T-cell (primary cell): ENCODE measurements at regions not wholly inside any gene's neighbourhood (a gene's known extent, or its start where the extent isn't known, plus 50 kb on each side); places are given as distances from the start of the nearest gene placed in this dataset.

ENCODE experiments used
- ATAC-seq, 4 experiments: fragments of 200-7000 bp in 3 of 4; fragments of 150-1000 bp in 1 of 4; cut with Tn5 transposase; replicated peaks in 1 of 4; 1 replicate in 3 of 4; 2 replicates in 1 of 4; pipeline ENCODE4 v1.10.0; 2021; ENCODE audit warnings: moderate library complexity in 3 of 4, mild to moderate bottlenecking in 2 of 4, moderate number of reproducible peaks in 1 of 4
- CTCF ChIA-PET, 2 donors: fragments of 300-600 bp; sonication (Branson Sonifier 250); formaldehyde crosslinking; loops; one replicate each; lab custom pipeline; 2022; ENCODE audit warnings: antibody characterized with exemption in 2 of 2; lab: Charles Lee
- POLR2A ChIA-PET, 2 donors: fragments of 300-600 bp; sonication (Branson Sonifier 250); formaldehyde crosslinking; loops; one replicate each; lab custom pipeline; 2022; ENCODE audit warnings: antibody characterized with exemption in 2 of 2; lab: Charles Lee
- DNase-seq, 35 experiments: peaks; one replicate each; pipeline versions ENCODE4 v3.0.0 to v3.0.0-alpha.2; 2013 to 2023
- H3K27ac ChIP-seq: one replicate; pipeline ENCODE4 v1.5.1; 2013; ENCODE audit warnings: low read length
- H3K27me3 ChIP-seq, 2 experiments: replicated peaks in 1 of 2; 1 replicate in 1 of 2; 2 replicates in 1 of 2; pipeline versions ENCODE4 v1.6.1 to v1.7.0; 2013; ENCODE audit warnings: low read length in 1 of 2, mixed read lengths in 1 of 2; ENCODE audit not compliant: control insufficient read depth in 2 of 2, insufficient read depth in 2 of 2; ENCODE audit errors: extremely low read depth in 1 of 2
- H3K36me3 ChIP-seq, 2 donors: 1 replicate in 1 of 2; 2 replicates in 1 of 2; pipeline versions ENCODE4 v1.6.1 to v1.7.0; 2013; ENCODE audit warnings: low read length in 1 of 2; ENCODE audit not compliant: control insufficient read depth in 2 of 2, insufficient read depth in 1 of 2; ENCODE audit errors: extremely low read depth in 1 of 2
- H3K4me1 ChIP-seq, 2 experiments: 1 replicate in 1 of 2; 2 replicates in 1 of 2; pipeline versions ENCODE4 v1.6.1 to v1.7.0; 2013; ENCODE audit warnings: low read length in 2 of 2, mixed read lengths in 1 of 2; ENCODE audit not compliant: insufficient read depth in 2 of 2, control insufficient read depth in 1 of 2; ENCODE audit errors: extremely low read depth in 1 of 2
- H3K4me3 ChIP-seq, 2 donors: 1 replicate in 1 of 2; 2 replicates in 1 of 2; pipeline versions ENCODE4 v1.5.1 to v1.7.0; 2013; ENCODE audit warnings: mild to moderate bottlenecking in 2 of 2, low read length in 1 of 2, moderate library complexity in 1 of 2; ENCODE audit not compliant: control insufficient read depth in 1 of 2; ENCODE audit errors: extremely low read depth in 1 of 2
- H3K9me3 ChIP-seq: 2 replicates; pipeline ENCODE4 v1.7.0; 2013
- H3K27ac Mint-ChIP-seq, 2 donors: one replicate each; pipeline ENCODE4 v1.8.0; 2020 to 2021; ENCODE audit warnings: mild to moderate bottlenecking in 2 of 2, mixed read lengths in 2 of 2
- H3K27me3 Mint-ChIP-seq, 2 donors: one replicate each; pipeline ENCODE4 v1.8.0; 2021 to 2022; ENCODE audit warnings: mixed read lengths in 2 of 2
- H3K36me3 Mint-ChIP-seq: one replicate; pipeline ENCODE4 v1.8.0; 2021; ENCODE audit warnings: mixed read lengths
- H3K4me1 Mint-ChIP-seq, 3 donors: one replicate each; pipeline ENCODE4 v1.8.0; 2020 to 2022; ENCODE audit warnings: mixed read lengths in 3 of 3, mild to moderate bottlenecking in 1 of 3
- H3K4me3 Mint-ChIP-seq, 3 donors: one replicate each; pipeline ENCODE4 v1.8.0; 2020 to 2022; ENCODE audit warnings: mild to moderate bottlenecking in 3 of 3, mixed read lengths in 3 of 3, moderate library complexity in 3 of 3
- H3K9me3 Mint-ChIP-seq, 3 donors: one replicate each; pipeline ENCODE4 v1.8.0; 2020 to 2022; ENCODE audit warnings: mixed read lengths in 3 of 3
- WGBS: methylation state at CpG from one replicate; pipeline ENCODE4 v1.1.5; 2013; ENCODE audit warnings: missing lambda C conversion rate; ENCODE audit not compliant: insufficient coverage; 5-methylcytosine and 5-hydroxymethylcytosine counted together

DNA sequence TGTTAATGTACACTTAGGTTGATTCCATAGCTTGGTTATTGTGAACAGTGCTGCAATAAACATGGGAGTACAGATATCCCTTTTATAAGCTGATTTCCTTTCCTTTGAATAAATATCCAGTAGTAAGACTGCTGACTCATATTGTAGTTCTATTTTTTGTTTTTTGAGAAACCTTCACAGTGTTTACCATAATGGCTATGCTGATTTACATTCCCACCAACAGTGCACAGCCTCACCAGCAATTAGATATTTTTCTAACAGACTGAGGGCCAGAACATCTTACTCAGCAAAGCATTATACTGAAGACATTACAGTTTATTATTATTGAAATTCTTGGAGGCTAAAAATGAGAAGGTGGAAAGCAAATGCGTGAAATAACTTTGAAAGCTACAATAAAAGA, 187.3 kb upstream of the HEY2 start:
- POLR2A ChIA-PET: interaction anchor here in 1 of 2 donors (0.6 kb wide), 1 partner anchor 231 kb away, joined by 3 read pairs; no protein-coding TSS in a partner anchor
- CTCF ChIA-PET: no interaction called here
- H3K4me3 ChIP-seq: no peak overlapping the region

DNA sequence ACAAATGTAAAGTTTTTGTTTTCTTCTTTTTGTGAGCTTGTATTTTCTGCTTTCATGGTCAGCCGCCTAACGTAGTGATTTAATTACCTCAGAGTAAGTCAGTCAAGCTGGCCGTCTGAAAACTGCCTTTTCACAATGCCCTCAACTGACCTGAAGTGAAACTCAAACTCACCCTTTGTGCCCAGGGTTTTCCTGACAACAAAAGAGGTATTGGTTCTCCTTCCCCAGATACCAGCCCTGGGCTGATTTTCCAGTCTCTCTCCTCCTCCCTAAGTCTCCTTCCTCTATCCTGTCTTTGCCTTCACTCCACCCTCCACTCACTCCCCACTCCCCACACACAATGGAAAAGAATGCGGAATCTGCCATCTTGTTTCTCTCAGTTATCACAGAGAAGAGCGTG, 184.5 kb upstream of the HEY2 start:
- Histone ChIP-seq H3K27me3 (no peaks in the 10 kb centered on the region), H3K4me3 (no peak overlapping the region), H3K27ac (no peak overlapping the region), H3K9me3 (no peaks in the 10 kb centered on the region), H3K36me3 (no peaks in the 10 kb centered on the region), H3K4me1 (peaks cover 0 to 2% of the 10 kb centered on the region in 2 experiments)
- CTCF ChIA-PET: no interaction called here
- no peak overlapping the region for H3K4me3 Mint-ChIP-seq
- no peaks in the 10 kb centered on the region for H3K36me3 Mint-ChIP-seq
- no peak for DNase-seq
- H3K4me1 Mint-ChIP-seq: no peaks in the 10 kb centered on the region
- WGBS: 92% methylated on average over 2 of the region's 5 CpGs
- H3K27ac Mint-ChIP-seq: no peak overlapping the region
- H3K27me3 Mint-ChIP-seq: peaks cover 18 to 27% of the 10 kb centered on the region in 2 donors
- POLR2A ChIA-PET: no interaction called here
- no peak for ATAC-seq
- no peaks in the 10 kb centered on the region for H3K9me3 Mint-ChIP-seq

More for the DNA sequence above, 187.3 kb upstream of the HEY2 start:
- H3K27ac Mint-ChIP-seq: no peak overlapping the region
- no peaks in the 10 kb centered on the region for H3K4me1 Mint-ChIP-seq
- Histone ChIP-seq H3K36me3 (no peaks in the 10 kb centered on the region), H3K9me3 (no peaks in the 10 kb centered on the region), H3K4me1 (peaks cover 0 to 2% of the 10 kb centered on the region in 2 experiments), H3K27me3 (no peaks in the 10 kb centered on the region), H3K27ac (no peak overlapping the region)
- ATAC-seq (no peak), DNase-seq (no peak)
- no CpG with 5 or more reads among the region's 1 CpG for WGBS
- H3K9me3 Mint-ChIP-seq: no peaks in the 10 kb centered on the region
- H3K36me3 Mint-ChIP-seq: no peaks in the 10 kb centered on the region
- H3K27me3 Mint-ChIP-seq: peaks cover 11 to 20% of the 10 kb centered on the region in 2 donors
- no peak overlapping the region for H3K4me3 Mint-ChIP-seq

GRCh38 chr6:125567407-125567806, 182.0 kb upstream of the HEY2 start:
- ATAC-seq (no peak), DNase-seq (no peak)
- no peaks in the 10 kb centered on the region for H3K4me1 Mint-ChIP-seq
- Histone ChIP-seq H3K9me3 (no peaks in the 10 kb centered on the region), H3K27me3 (no peaks in the 10 kb centered on the region), H3K27ac (no peak overlapping the region), H3K4me3 (no peak overlapping the region), H3K4me1 (peaks cover 0 to 2% of the 10 kb centered on the region in 2 experiments), H3K36me3 (no peaks in the 10 kb centered on the region)
- no peak overlapping the region for H3K4me3 Mint-ChIP-seq
- peaks cover 20 to 39% of the 10 kb centered on the region in 2 donors for H3K27me3 Mint-ChIP-seq
- no peaks in the 10 kb centered on the region for H3K36me3 Mint-ChIP-seq
- POLR2A ChIA-PET: no interaction called here
- H3K9me3 Mint-ChIP-seq: no peaks in the 10 kb centered on the region
- H3K27ac Mint-ChIP-seq: no peak overlapping the region
- CTCF ChIA-PET: no interaction called here
- WGBS: no CpG with 5 or more reads among the region's 1 CpG

GRCh38 chr6:125568609-125569008, 180.8 kb upstream of the HEY2 start:
- peaks cover 0 to 2% of the 10 kb centered on the region in 2 experiments for H3K27me3 ChIP-seq
- Mint-ChIP-seq H3K4me1 (no peaks in the 10 kb centered on the region), H3K27me3 (peaks cover 20 to 38% of the 10 kb centered on the region in 2 donors), H3K4me3 (no peak overlapping the region), H3K36me3 (no peaks in the 10 kb centered on the region), H3K9me3 (no peaks in the 10 kb centered on the region), H3K27ac (no peak overlapping the region)
- ATAC-seq: no peak
- H3K4me3 ChIP-seq: no peak overlapping the region
- H3K4me1 ChIP-seq: peaks cover 0 to 2% of the 10 kb centered on the region in 2 experiments
- no peaks in the 10 kb centered on the region for H3K36me3 ChIP-seq
- no CpG with 5 or more reads among the region's 4 CpGs for WGBS
- no peak for DNase-seq
- CTCF ChIA-PET: no interaction called here
- H3K9me3 ChIP-seq: no peaks in the 10 kb centered on the region
- POLR2A ChIA-PET: no interaction called here
- H3K27ac ChIP-seq: no peak overlapping the region

- no peak overlapping the region for H3K4me3 Mint-ChIP-seq
- no peak overlapping the region for H3K27ac Mint-ChIP-seq
- H3K27ac ChIP-seq: no peak overlapping the region
- no peaks in the 10 kb centered on the region for H3K4me1 Mint-ChIP-seq
- 20% methylated on average over 1 of the region's 2 CpGs for whole genome bisulfite sequencing
- H3K36me3 ChIP-seq: no peaks in the 10 kb centered on the region
- H3K27me3 Mint-ChIP-seq: peaks cover 11 to 23% of the 10 kb centered on the region in 2 donors
- no peak for ATAC-seq
- no peaks in the 10 kb centered on the region for H3K36me3 Mint-ChIP-seq
- peaks cover 0 to under 1% of the 10 kb centered on the region in 2 experiments for H3K4me1 ChIP-seq
- no peak for DNase-seq
- no peaks in the 10 kb centered on the region for H3K9me3 Mint-ChIP-seq
- CTCF ChIA-PET: no interaction called here
- no peaks in the 10 kb centered on the region for H3K9me3 ChIP-seq
- peaks cover 0 to 3% of the 10 kb centered on the region in 2 experiments for H3K27me3 ChIP-seq
- H3K4me3 ChIP-seq: no peak overlapping the region
- POLR2A ChIA-PET: no interaction called here
Measured at GRCh38 chr6:125570526-125570925, 178.9 kb upstream of the HEY2 start.

- peaks cover 11 to 21% of the 10 kb centered on the region in 2 donors for H3K27me3 Mint-ChIP-seq
- Histone ChIP-seq H3K27ac (no peak overlapping the region), H3K4me1 (no peaks in the 10 kb centered on the region), H3K27me3 (peaks cover 0 to 6% of the 10 kb centered on the region in 2 experiments), H3K36me3 (no peaks in the 10 kb centered on the region), H3K9me3 (no peaks in the 10 kb centered on the region), H3K4me3 (no peak overlapping the region)
- no peaks in the 10 kb centered on the region for H3K4me1 Mint-ChIP-seq
- H3K9me3 Mint-ChIP-seq: no peaks in the 10 kb centered on the region
- no peak for DNase-seq
- 85% methylated on average over 2 of the region's 2 CpGs for WGBS
- ATAC-seq: no peak
- POLR2A ChIA-PET: no interaction called here
- CTCF ChIA-PET: no interaction called here
- H3K36me3 Mint-ChIP-seq: no peaks in the 10 kb centered on the region
- H3K27ac Mint-ChIP-seq: no peak overlapping the region
- H3K4me3 Mint-ChIP-seq: no peak overlapping the region
Measured at GRCh38 chr6:125571207-125571755, 178.2 kb upstream of the HEY2 start.

DNA sequence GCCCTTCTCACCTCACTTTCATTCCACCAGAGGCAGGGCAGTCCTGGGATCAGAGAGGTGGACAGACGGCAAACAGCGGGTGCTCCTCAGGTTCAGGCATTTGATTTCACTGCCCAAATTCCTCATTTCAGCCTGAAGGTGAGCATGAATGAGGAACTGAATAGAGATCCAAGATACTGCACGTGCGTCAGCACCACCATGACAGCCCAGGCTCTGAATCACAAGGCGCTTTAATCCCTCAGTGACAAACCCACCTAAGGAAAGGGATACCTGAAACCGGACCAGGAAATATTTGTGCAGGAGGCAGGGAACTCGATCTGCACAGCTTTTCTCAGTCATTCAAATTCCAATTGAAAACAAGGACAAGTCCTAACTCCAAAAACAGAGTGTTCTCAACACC, 174.8 kb upstream of the HEY2 start:
- Mint-ChIP-seq H3K4me1 (no peaks in the 10 kb centered on the region), H3K4me3 (no peak overlapping the region), H3K27ac (no peak overlapping the region), H3K36me3 (no peaks in the 10 kb centered on the region), H3K27me3 (peaks cover 14 to 30% of the 10 kb centered on the region in 2 donors), H3K9me3 (no peaks in the 10 kb centered on the region)
- Histone ChIP-seq H3K27ac (no peak overlapping the region), H3K27me3 (peaks cover 0 to 6% of the 10 kb centered on the region in 2 experiments), H3K36me3 (no peaks in the 10 kb centered on the region), H3K4me1 (no peaks in the 10 kb centered on the region), H3K4me3 (no peak overlapping the region), H3K9me3 (no peaks in the 10 kb centered on the region)
- ATAC-seq (no peak), DNase-seq (no peak)
- POLR2A ChIA-PET: no interaction called here
- CTCF ChIA-PET: no interaction called here
- 87% methylated on average over 4 of the region's 7 CpGs for WGBS
